C4-2B (cell line): ENCODE measurements at regions not wholly inside any gene's neighbourhood (a gene's known extent, or its start where the extent isn't known, plus 50 kb on each side); places are given as distances from the start of the nearest gene placed in this dataset.

Source experiments
- CTCF ChIP-seq: fragments of 450-650 bp; conservative IDR thresholded peaks from 2 replicates; pipeline ENCODE4 v1.5.1; 2017; ENCODE audit warnings: mild to moderate bottlenecking
- ZFX ChIP-seq: fragments of 450-650 bp; IDR thresholded peaks from 2 replicates; pipeline ENCODE4 v1.6.1; 2017

GRCh38 chr10:9735731-9736130, 1281.9 kb upstream of the CELF2 start:
- TF ChIP-seq CTCF: no peak
- TF ChIP-seq ZFX: no peak
